Activated naive CD4-positive, alpha-beta T cell treated with anti-CD3 and anti-CD28 coated beads, Interleukin-2, amount 10 ng/mL, durations not matched to agents 7 days and 5 days (primary cell): ENCODE measurements at regions not wholly inside any gene's neighbourhood (a gene's known extent, or its start where the extent isn't known, plus 50 kb on each side); places are given as distances from the start of the nearest gene placed in this dataset.

Experiments
- CTCF ChIA-PET: fragments of 350-600 bp; sonication (Branson Sonifier 250); formaldehyde crosslinking; loops from one replicate; lab custom pipeline; 2021; ENCODE audit warnings: antibody characterized with exemption; lab: Charles Lee
- DNase-seq: peaks from one replicate; pipeline ENCODE4 v3.0.0-alpha.2; 2020
- H3K27ac Mint-ChIP-seq: one replicate; pipeline ENCODE4 v1.8.0; 2021; ENCODE audit warnings: mild to moderate bottlenecking, moderate library complexity, mixed read lengths
- H3K27me3 Mint-ChIP-seq: one replicate; pipeline ENCODE4 v1.8.0; 2021; ENCODE audit warnings: mild to moderate bottlenecking, mixed read lengths
- H3K36me3 Mint-ChIP-seq: one replicate; pipeline ENCODE4 v1.8.0; 2021; ENCODE audit warnings: mixed read lengths
- H3K4me1 Mint-ChIP-seq: one replicate; pipeline ENCODE4 v1.8.0; 2021; ENCODE audit warnings: mixed read lengths
- H3K4me3 Mint-ChIP-seq: one replicate; pipeline ENCODE4 v1.8.0; 2021; ENCODE audit warnings: mild to moderate bottlenecking, moderate library complexity, mixed read lengths
- H3K9me3 Mint-ChIP-seq: one replicate; pipeline ENCODE4 v1.8.0; 2021; ENCODE audit warnings: mixed read lengths

DNA sequence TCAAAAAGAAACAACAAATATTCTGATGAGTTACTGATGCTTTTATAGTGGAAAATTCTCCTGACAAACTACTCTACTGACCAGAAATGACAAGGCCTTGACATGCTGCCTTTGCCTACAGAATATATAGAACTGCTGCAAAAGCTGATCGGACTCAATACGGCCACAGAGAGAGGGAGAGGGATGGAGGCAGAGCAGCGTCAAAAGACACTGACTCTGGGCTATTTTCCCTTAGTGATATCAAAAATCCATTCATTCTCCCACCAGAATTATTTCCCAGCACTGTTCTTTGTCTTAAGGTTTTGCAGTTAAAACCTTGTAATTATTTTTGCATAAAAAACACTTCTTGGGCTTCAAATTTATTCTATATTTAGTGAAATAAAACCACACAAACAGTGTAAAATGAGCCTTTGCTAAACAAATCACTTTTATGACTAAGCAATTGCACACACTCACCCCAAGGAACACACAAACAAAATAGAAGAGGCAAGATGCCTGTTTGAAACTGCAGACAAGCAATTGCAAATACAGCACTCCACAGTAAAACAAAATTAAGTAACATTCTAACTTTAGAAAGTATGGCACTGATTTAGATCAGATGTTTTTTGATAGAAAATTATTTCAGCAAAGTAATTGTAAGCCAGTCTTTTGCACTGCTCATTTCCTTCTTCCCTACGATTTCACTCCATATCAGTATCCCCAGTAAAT lies 1036.4 kb downstream of the ADGRL2 start:
- H3K4me1 Mint-ChIP-seq = no peaks in the 10 kb centered on the region
- no peaks in the 10 kb centered on the region for H3K9me3 Mint-ChIP-seq
- no peak overlapping the region for H3K4me3 Mint-ChIP-seq
- CTCF ChIA-PET = no interaction called here
- H3K27ac Mint-ChIP-seq = no peak overlapping the region
- H3K36me3 Mint-ChIP-seq = no peaks in the 10 kb centered on the region
- peaks cover 4% of the 10 kb centered on the region for H3K27me3 Mint-ChIP-seq
- DNase-seq = no peak

GRCh38 chr1:82836213-82836972 lies 1035.7 kb downstream of the ADGRL2 start:
- Mint-ChIP-seq H3K27me3 (peaks cover 4% of the 10 kb centered on the region), H3K4me1 (no peaks in the 10 kb centered on the region)
- CTCF ChIA-PET = no interaction called here

DNA sequence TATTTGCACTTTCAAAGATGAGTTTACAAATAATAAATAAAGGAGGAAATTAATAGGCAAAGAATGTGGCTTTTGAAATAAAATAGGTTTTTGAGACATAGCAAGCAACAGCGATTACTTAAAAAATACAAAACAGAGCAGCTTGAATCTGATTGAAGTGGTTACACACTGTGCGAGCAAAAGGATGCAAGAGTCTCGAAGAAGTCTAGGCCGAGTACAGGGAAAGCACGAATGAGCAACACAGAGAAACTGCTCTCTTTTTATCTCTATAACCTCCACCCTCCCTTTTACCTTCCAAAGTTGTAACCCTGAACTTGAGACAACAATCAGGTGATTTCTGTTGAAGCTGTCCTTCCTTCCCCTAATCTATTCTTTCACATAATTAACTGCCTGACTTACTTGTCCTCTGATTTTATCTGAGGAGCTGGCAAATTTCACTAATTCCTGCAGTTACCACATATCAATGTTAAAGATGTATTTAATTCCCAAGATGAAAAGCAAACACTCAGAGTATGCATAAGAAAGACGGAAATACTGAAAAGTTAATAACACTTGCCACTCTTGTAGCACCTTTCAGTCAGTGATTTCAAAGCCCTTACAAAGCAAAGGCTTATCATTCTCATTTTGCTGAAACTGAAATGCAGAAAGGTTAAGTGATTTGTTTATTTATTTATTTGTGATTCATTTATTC lies 1030.1 kb downstream of the ADGRL2 start:
- H3K4me1 Mint-ChIP-seq = peaks cover 5% of the 10 kb centered on the region
- H3K36me3 Mint-ChIP-seq = no peaks in the 10 kb centered on the region
- no peak overlapping the region for H3K27ac Mint-ChIP-seq
- H3K9me3 Mint-ChIP-seq = no peaks in the 10 kb centered on the region
- CTCF ChIA-PET = no interaction called here
- no peak for DNase-seq
- no peaks in the 10 kb centered on the region for H3K27me3 Mint-ChIP-seq
- H3K4me3 Mint-ChIP-seq = no peak overlapping the region

More at GRCh38 chr1:82836213-82836972, 1035.7 kb downstream of the ADGRL2 start:
- H3K9me3 Mint-ChIP-seq = no peaks in the 10 kb centered on the region
- no peak overlapping the region for H3K4me3 Mint-ChIP-seq
- DNase-seq = no peak
- no peaks in the 10 kb centered on the region for H3K36me3 Mint-ChIP-seq
- H3K27ac Mint-ChIP-seq = no peak overlapping the region

- CTCF ChIA-PET = no interaction called here
- no peaks in the 10 kb centered on the region for H3K36me3 Mint-ChIP-seq
- no peak for DNase-seq
- H3K27ac Mint-ChIP-seq = no peak overlapping the region
- H3K9me3 Mint-ChIP-seq = no peaks in the 10 kb centered on the region
- H3K4me1 Mint-ChIP-seq = peaks cover 5% of the 10 kb centered on the region
- H3K27me3 Mint-ChIP-seq = no peaks in the 10 kb centered on the region
- H3K4me3 Mint-ChIP-seq = no peak overlapping the region
Observed at GRCh38 chr1:82829527-82829926, 1028.8 kb downstream of the ADGRL2 start.

DNA sequence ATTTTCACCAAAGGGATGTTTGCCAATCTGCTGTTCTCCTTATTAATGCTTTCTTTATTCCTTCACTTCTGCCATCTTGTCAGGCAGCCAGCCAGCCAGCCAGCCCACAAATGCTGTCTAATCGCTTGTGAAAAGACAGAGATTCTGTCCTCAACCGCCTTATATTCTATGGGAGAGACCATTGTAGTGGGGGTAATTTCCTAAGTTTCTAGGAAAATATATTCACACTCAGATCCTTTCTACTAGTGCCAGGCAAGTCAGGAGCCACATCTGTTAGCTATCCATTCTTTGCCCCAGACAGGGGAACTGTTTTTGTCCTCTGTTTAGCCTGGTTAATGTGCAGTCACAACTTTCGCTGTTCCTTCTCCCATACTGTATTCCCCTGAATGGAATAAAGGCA lies 1023.1 kb downstream of the ADGRL2 start:
- H3K9me3 Mint-ChIP-seq = no peaks in the 10 kb centered on the region
- peaks cover 7% of the 10 kb centered on the region for H3K4me1 Mint-ChIP-seq
- CTCF ChIA-PET = no interaction called here
- H3K36me3 Mint-ChIP-seq = no peaks in the 10 kb centered on the region
- H3K27ac Mint-ChIP-seq = no peak overlapping the region
- H3K4me3 Mint-ChIP-seq = no peak overlapping the region
- H3K27me3 Mint-ChIP-seq = no peaks in the 10 kb centered on the region
- DNase-seq = no peak

- Mint-ChIP-seq H3K27ac (no peak overlapping the region), H3K4me1 (peaks cover 11% of the 10 kb centered on the region), H3K4me3 (no peak overlapping the region), H3K27me3 (no peaks in the 10 kb centered on the region), H3K36me3 (no peaks in the 10 kb centered on the region), H3K9me3 (no peaks in the 10 kb centered on the region)
- no peak for DNase-seq
- CTCF ChIA-PET = no interaction called here
Observed at GRCh38 chr1:82820816-82821215, 1020.1 kb downstream of the ADGRL2 start.

- no peak overlapping the region for H3K27ac Mint-ChIP-seq
- CTCF ChIA-PET = no interaction called here
- no peak overlapping the region for H3K4me3 Mint-ChIP-seq
- no peak for DNase-seq
- no peaks in the 10 kb centered on the region for H3K27me3 Mint-ChIP-seq
- H3K36me3 Mint-ChIP-seq = no peaks in the 10 kb centered on the region
- no peaks in the 10 kb centered on the region for H3K9me3 Mint-ChIP-seq
- H3K4me1 Mint-ChIP-seq = peaks cover 11% of the 10 kb centered on the region
Observed at GRCh38 chr1:82819234-82819633, 1018.5 kb downstream of the ADGRL2 start.

DNA sequence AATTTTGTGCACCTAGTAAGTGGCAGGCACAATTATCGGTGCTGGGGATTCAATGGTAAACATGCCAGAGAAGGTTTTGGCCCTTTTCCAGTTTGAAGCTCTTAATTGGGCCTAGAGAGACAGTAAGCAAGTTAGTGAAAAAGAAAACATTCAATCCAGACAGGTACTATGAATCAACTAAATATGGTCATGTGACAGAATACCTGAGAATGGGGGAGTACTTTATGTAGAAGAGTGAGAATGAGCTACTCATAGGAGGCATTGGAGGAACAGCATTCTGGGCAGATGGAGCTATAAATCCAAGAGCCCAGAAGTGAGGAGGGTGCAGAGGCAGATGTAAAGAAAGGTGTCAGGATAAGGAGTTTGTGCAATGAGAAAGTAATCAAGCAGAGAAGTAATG lies 1017.9 kb downstream of the ADGRL2 start:
- peaks cover 11% of the 10 kb centered on the region for H3K4me1 Mint-ChIP-seq
- no peaks in the 10 kb centered on the region for H3K9me3 Mint-ChIP-seq
- H3K27ac Mint-ChIP-seq = no peak overlapping the region
- DNase-seq = no peak
- no peaks in the 10 kb centered on the region for H3K27me3 Mint-ChIP-seq
- no peak overlapping the region for H3K4me3 Mint-ChIP-seq
- CTCF ChIA-PET = no interaction called here
- no peaks in the 10 kb centered on the region for H3K36me3 Mint-ChIP-seq

DNA sequence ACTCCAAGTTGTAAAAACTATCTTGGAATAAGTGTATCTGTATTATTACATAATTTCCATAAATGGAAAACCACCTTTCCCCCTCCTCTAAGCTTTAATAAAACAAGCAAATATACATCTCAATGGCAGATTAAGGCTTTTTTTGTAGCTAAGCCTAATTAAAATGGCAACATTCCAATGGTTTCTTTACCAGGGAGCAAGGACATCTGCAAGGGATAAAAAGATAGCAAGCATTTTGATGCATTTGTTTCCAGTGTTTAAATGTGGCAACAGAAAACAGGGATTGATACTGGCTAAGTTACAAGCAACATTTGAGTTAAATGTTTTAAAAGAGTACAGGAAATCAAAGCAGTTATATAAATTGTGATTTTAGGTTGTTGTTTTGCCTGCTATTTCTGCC lies 1012.7 kb downstream of the ADGRL2 start:
- Mint-ChIP-seq H3K4me3 (no peak overlapping the region), H3K9me3 (no peaks in the 10 kb centered on the region), H3K4me1 (no peaks in the 10 kb centered on the region), H3K36me3 (no peaks in the 10 kb centered on the region), H3K27me3 (no peaks in the 10 kb centered on the region), H3K27ac (no peak overlapping the region)
- CTCF ChIA-PET = no interaction called here
- no peak for DNase-seq

DNA sequence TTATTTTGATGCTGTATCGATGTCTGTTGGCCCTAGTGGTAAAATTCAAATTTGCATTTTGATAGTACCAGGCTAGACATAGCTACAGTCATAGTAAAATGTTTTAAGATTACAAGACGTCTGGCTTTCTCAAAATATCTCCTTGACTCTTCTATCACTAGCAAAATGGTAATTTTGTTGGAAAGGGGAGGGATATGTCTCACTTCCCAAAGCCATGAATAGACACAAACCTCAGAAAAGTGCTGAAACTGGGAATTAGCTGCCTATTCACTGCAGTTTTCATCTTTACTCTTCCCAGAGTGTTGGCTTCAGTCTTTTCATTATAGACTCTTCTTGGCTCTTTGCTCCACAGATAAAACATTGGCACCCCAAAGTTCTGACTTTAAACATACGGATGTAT lies 1009.9 kb downstream of the ADGRL2 start:
- no peak for DNase-seq
- H3K4me1 Mint-ChIP-seq = no peaks in the 10 kb centered on the region
- no peaks in the 10 kb centered on the region for H3K27me3 Mint-ChIP-seq
- H3K4me3 Mint-ChIP-seq = no peak overlapping the region
- CTCF ChIA-PET = no interaction called here
- no peak overlapping the region for H3K27ac Mint-ChIP-seq
- H3K9me3 Mint-ChIP-seq = no peaks in the 10 kb centered on the region
- no peaks in the 10 kb centered on the region for H3K36me3 Mint-ChIP-seq

- H3K4me3 Mint-ChIP-seq = no peak overlapping the region
- CTCF ChIA-PET = no interaction called here
- H3K36me3 Mint-ChIP-seq = no peaks in the 10 kb centered on the region
- no peaks in the 10 kb centered on the region for H3K9me3 Mint-ChIP-seq
- H3K4me1 Mint-ChIP-seq = no peaks in the 10 kb centered on the region
- no peak for DNase-seq
- H3K27ac Mint-ChIP-seq = no peak overlapping the region
- H3K27me3 Mint-ChIP-seq = no peaks in the 10 kb centered on the region
Observed at GRCh38 chr1:82807563-82807962, 1006.8 kb downstream of the ADGRL2 start.

- DNase-seq = no peak
- Mint-ChIP-seq H3K27ac (no peak overlapping the region), H3K36me3 (no peaks in the 10 kb centered on the region), H3K27me3 (no peaks in the 10 kb centered on the region), H3K4me3 (no peak overlapping the region), H3K4me1 (no peaks in the 10 kb centered on the region), H3K9me3 (no peaks in the 10 kb centered on the region)
- CTCF ChIA-PET = no interaction called here
Observed at GRCh38 chr1:82806133-82806532, 1005.4 kb downstream of the ADGRL2 start.

DNA sequence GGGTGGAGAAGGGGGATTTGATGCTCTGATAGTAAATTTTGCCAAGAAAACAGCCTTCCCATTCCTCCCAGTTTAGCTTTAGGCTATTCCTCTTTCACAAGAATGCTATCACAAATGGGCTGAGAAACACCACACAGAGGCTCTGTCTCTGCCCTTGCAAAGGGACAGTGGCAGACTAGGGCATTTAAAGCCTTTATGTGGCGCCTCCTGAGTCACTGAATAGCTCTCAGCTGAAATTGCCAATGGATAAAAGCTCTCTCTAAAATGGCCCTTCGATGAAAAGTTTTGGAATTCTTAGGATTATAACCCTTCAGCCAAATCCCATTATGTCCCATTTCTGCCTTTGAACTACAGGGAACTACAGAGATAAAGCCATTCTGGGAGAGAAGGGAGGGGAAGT lies 1000.4 kb downstream of the ADGRL2 start:
- Mint-ChIP-seq H3K27ac (no peak overlapping the region), H3K9me3 (no peaks in the 10 kb centered on the region), H3K36me3 (no peaks in the 10 kb centered on the region), H3K4me1 (no peaks in the 10 kb centered on the region), H3K4me3 (no peak overlapping the region), H3K27me3 (no peaks in the 10 kb centered on the region)
- CTCF ChIA-PET = no interaction called here
- no peak for DNase-seq

DNA sequence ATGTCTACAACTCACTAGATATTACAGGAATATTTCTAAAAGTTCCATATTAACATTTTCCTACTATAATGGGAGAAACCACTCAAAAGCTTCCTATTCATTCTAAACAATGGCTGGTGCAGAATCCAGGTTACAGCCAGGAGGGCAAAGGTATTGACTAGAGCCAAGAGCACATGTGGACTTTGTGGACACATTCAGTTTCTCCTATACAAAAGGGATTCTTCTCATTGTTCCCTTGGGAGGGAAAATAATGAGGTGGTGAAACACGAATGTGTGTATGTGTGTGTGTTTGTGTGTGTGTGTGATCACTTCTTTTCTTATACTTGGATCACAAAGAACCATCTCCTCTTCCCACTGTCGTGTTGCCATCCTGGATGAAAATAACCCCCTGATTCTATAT lies 1000.0 kb downstream of the ADGRL2 start:
- no peak for DNase-seq
- H3K4me3 Mint-ChIP-seq = no peak overlapping the region
- no peaks in the 10 kb centered on the region for H3K9me3 Mint-ChIP-seq
- no peak overlapping the region for H3K27ac Mint-ChIP-seq
- no peaks in the 10 kb centered on the region for H3K4me1 Mint-ChIP-seq
- CTCF ChIA-PET = no interaction called here
- H3K36me3 Mint-ChIP-seq = no peaks in the 10 kb centered on the region
- H3K27me3 Mint-ChIP-seq = no peaks in the 10 kb centered on the region

DNA sequence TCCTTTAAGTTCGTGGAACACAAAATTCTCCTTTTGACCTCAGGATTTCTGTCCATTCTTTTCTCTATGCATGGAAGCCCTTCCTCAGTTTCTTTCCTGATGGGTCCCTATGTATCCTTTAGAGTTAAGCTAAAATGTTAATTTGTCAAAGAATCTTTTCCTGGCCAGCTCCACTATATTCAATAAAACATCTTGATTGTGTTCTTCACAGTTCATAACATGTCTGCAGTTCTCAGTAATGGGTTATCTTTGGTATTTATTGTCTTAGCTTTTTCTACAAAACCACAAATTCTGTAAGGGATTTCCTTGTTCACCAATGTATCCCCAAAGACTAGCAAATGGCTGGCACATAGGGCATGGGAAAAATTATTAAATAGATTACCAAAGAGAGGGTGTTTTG lies 998.5 kb downstream of the ADGRL2 start:
- DNase-seq = no peak
- no peak overlapping the region for H3K27ac Mint-ChIP-seq
- no peaks in the 10 kb centered on the region for H3K4me1 Mint-ChIP-seq
- no peak overlapping the region for H3K4me3 Mint-ChIP-seq
- no peaks in the 10 kb centered on the region for H3K9me3 Mint-ChIP-seq
- no peaks in the 10 kb centered on the region for H3K27me3 Mint-ChIP-seq
- CTCF ChIA-PET = no interaction called here
- H3K36me3 Mint-ChIP-seq = no peaks in the 10 kb centered on the region
